Ascending aorta (tissue), 2 donors: ENCODE measurements at regions not wholly inside any gene's neighbourhood (a gene's known extent, or its start where the extent isn't known, plus 50 kb on each side); places are given as distances from the start of the nearest gene placed in this dataset.
"Not testable (repeated sequence)": the region's sequence is repeated elsewhere in the genome, so short reads cannot be mapped to it uniquely, and the experiment has no call there.

Experiments
- DNase-seq, 2 donors: peaks; one replicate each; pipeline ENCODE4 v3.0.0-alpha.2; 2019; ENCODE audit warnings: low spot score in 2 of 2
- H3K27ac ChIP-seq, 2 donors: fragments of 200-600 bp; sonication (generic); one replicate each; pipeline ENCODE4 v1.5.1; 2016 to 2017; ENCODE audit warnings: mild to moderate bottlenecking in 1 of 2
- H3K27me3 ChIP-seq: fragments of 200-600 bp; sonication (generic); one replicate; pipeline ENCODE4 v1.5.1; 2017
- H3K36me3 ChIP-seq, 2 donors: fragments of 200-600 bp; sonication (generic); one replicate each; pipeline ENCODE4 v1.5.1; 2016
- H3K4me1 ChIP-seq, 2 donors: fragments of 200-600 bp; sonication (generic); one replicate each; pipeline ENCODE4 v1.5.1; 2016 to 2017; ENCODE audit warnings: mild to moderate bottlenecking in 1 of 2
- H3K4me3 ChIP-seq, 2 donors: fragments of 200-600 bp; sonication (generic); one replicate each; pipeline ENCODE4 v1.5.1; 2016 to 2017; ENCODE audit warnings: mild to moderate bottlenecking in 1 of 2
- H3K9me3 ChIP-seq, 2 donors: fragments of 200-600 bp; sonication (generic); one replicate each; pipeline ENCODE4 v1.5.1; 2016
- CTCF ChIP-seq, 3 experiments: fragments of 200-600 bp in 2 of 3; fragments of 450-650 bp in 1 of 3; sonication (generic) in 2 of 3; IDR thresholded peaks; one replicate each; pipeline ENCODE4 v1.5.1; 2016 to 2019; ENCODE audit warnings: antibody characterized with exemption in 3 of 3, mild to moderate bottlenecking in 1 of 3, moderate library complexity in 1 of 3
- intact Hi-C: fragments of 100-400 bp; cut with DNase I; formaldehyde crosslinking; loops from one replicate; pipeline ENCODE4 v1.15.1; 2023

GRCh38 chr13:78067290-78067689, 148.7 kb upstream of the EDNRB start:
- intact Hi-C loops: no loop called here
- TF ChIP-seq CTCF (IDR thresholded peaks at IDR 0.05): no peak
- no peaks in the 10 kb centered on the region for H3K27me3 ChIP-seq
- no peaks in the 10 kb centered on the region for H3K36me3 ChIP-seq
- DNase-seq: no peak
- no peaks in the 10 kb centered on the region for H3K4me1 ChIP-seq
- H3K9me3 ChIP-seq: no peaks in the 10 kb centered on the region
- no peak overlapping the region for H3K27ac ChIP-seq
- no peak overlapping the region for H3K4me3 ChIP-seq

GRCh38 chr13:78065141-78065540, 146.5 kb upstream of the EDNRB start:
- H3K27ac ChIP-seq: no peak overlapping the region
- no peak for DNase-seq
- no peaks in the 10 kb centered on the region for H3K36me3 ChIP-seq
- no peaks in the 10 kb centered on the region for H3K9me3 ChIP-seq
- no peak overlapping the region for H3K4me3 ChIP-seq
- no peaks in the 10 kb centered on the region for H3K27me3 ChIP-seq
- TF ChIP-seq CTCF (IDR thresholded peaks at IDR 0.05): no peak
- H3K4me1 ChIP-seq: no peaks in the 10 kb centered on the region
- intact Hi-C loops: no loop called here

- Histone ChIP-seq H3K4me1 (no peaks in the 10 kb centered on the region), H3K27me3 (no peaks in the 10 kb centered on the region), H3K9me3 (no peaks in the 10 kb centered on the region), H3K4me3 (no peak overlapping the region), H3K27ac (no peak overlapping the region), H3K36me3 (no peaks in the 10 kb centered on the region)
- no peak for DNase-seq
- intact Hi-C loops: no loop called here
- no peak for TF ChIP-seq CTCF (IDR thresholded peaks at IDR 0.05)
Observed at GRCh38 chr13:78061806-78062205, 143.2 kb upstream of the EDNRB start.

GRCh38 chr13:78060966-78061365, 142.3 kb upstream of the EDNRB start:
- no peak overlapping the region for H3K4me3 ChIP-seq
- intact Hi-C loops: no loop called here
- no peak for DNase-seq
- no peaks in the 10 kb centered on the region for H3K4me1 ChIP-seq
- H3K27ac ChIP-seq: no peak overlapping the region
- no peak for TF ChIP-seq CTCF (IDR thresholded peaks at IDR 0.05)
- no peaks in the 10 kb centered on the region for H3K27me3 ChIP-seq
- no peaks in the 10 kb centered on the region for H3K36me3 ChIP-seq
- H3K9me3 ChIP-seq: no peaks in the 10 kb centered on the region

GRCh38 chr13:78056865-78057264, 138.2 kb upstream of the EDNRB start:
- H3K9me3 ChIP-seq, H3K4me1 ChIP-seq, H3K27me3 ChIP-seq, intact Hi-C loops, H3K4me3 ChIP-seq, DNase-seq, H3K27ac ChIP-seq, H3K36me3 ChIP-seq: not testable (repeated sequence)

GRCh38 chr13:78054157-78054556, 135.5 kb upstream of the EDNRB start:
- no peak for DNase-seq
- Histone ChIP-seq H3K27me3 (no peaks in the 10 kb centered on the region), H3K9me3 (no peaks in the 10 kb centered on the region), H3K27ac (no peak overlapping the region), H3K4me3 (no peak overlapping the region), H3K36me3 (no peaks in the 10 kb centered on the region), H3K4me1 (no peaks in the 10 kb centered on the region)
- intact Hi-C loops: no loop called here
- no peak for TF ChIP-seq CTCF (IDR thresholded peaks at IDR 0.05)
